ENCODE measurements at regions not wholly inside any gene's neighbourhood (a gene's known extent, or its start where the extent isn't known, plus 50 kb on each side); places are given as distances from the start of the nearest gene placed in this dataset.

DNA sequence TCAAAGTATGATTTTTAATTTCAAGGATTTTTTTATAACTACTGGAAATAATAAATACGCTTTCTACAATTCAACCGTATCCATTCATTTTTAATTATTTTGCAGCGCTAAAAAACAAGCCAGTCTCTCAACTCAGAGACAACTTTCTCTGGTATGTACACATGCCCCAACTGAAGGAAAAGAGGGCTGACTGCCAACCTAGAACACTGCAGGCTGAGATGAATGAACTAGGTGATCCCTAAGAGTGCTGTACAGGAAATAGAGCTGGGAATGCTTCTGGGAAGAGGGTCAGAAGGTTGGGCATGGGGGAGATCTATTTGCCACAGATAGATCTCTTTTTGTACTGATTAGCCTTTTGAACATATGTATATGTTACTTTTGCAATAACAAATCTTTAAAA is 460.1 kb downstream of the NR4A2 start:
- TF ChIP-seq, protein P1, sequence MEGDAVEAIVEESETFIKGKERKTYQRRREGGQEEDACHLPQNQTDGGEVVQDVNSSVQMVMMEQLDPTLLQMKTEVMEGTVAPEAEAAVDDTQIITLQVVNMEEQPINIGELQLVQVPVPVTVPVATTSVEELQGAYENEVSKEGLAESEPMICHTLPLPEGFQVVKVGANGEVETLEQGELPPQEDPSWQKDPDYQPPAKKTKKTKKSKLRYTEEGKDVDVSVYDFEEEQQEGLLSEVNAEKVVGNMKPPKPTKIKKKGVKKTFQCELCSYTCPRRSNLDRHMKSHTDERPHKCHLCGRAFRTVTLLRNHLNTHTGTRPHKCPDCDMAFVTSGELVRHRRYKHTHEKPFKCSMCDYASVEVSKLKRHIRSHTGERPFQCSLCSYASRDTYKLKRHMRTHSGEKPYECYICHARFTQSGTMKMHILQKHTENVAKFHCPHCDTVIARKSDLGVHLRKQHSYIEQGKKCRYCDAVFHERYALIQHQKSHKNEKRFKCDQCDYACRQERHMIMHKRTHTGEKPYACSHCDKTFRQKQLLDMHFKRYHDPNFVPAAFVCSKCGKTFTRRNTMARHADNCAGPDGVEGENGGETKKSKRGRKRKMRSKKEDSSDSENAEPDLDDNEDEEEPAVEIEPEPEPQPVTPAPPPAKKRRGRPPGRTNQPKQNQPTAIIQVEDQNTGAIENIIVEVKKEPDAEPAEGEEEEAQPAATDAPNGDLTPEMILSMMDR (IDR thresholded peaks at IDR 0.05): no peak
- no peak for TF ChIP-seq POLR2A (IDR thresholded peaks at IDR 0.05)
